OCI-LY1 (cell line): ENCODE measurements at regions not wholly inside any gene's neighbourhood (a gene's known extent, or its start where the extent isn't known, plus 50 kb on each side); places are given as distances from the start of the nearest gene placed in this dataset.

Source experiments
- H2AFZ ChIP-seq: fragments of 200-600 bp; sonication (generic), shearing (Covaris generic); 2 replicates; pipeline ENCODE4 v1.6.0; 2014; ENCODE audit warnings: antibody characterized with exemption, mild to moderate bottlenecking, low read length
- H3F3A ChIP-seq: fragments of 200-600 bp; sonication (generic), shearing (Covaris generic); 2 replicates; pipeline ENCODE4 v1.6.0; 2014; ENCODE audit warnings: mild to moderate bottlenecking, antibody characterized with exemption, low read length, moderate library complexity; ENCODE audit not compliant: insufficient read depth
- H3K27ac ChIP-seq: fragments of 200-600 bp; sonication (generic); 2 replicates; pipeline ENCODE4 v1.5.1; 2014; ENCODE audit warnings: low read length, mixed run types, mild to moderate bottlenecking, low read depth; ENCODE audit not compliant: poor library complexity, severe bottlenecking
- H3K27me3 ChIP-seq: fragments of 200-600 bp; sonication (generic); 2 replicates; pipeline ENCODE4 v1.6.0; 2014; ENCODE audit warnings: antibody characterized with exemption, mild to moderate bottlenecking, low read length, moderate library complexity; ENCODE audit not compliant: insufficient read depth
- H3K36me3 ChIP-seq: fragments of 200-600 bp; sonication (generic); 2 replicates; pipeline ENCODE4 v1.6.1; 2014; ENCODE audit warnings: mild to moderate bottlenecking, antibody characterized with exemption, low read length, moderate library complexity, mixed read lengths; ENCODE audit not compliant: insufficient read depth
- H3K4me1 ChIP-seq: fragments of 200-600 bp; sonication (generic); 2 replicates; pipeline ENCODE4 v1.5.1; 2014; ENCODE audit warnings: mild to moderate bottlenecking, low read length, moderate library complexity; ENCODE audit not compliant: insufficient read depth, severe bottlenecking
- H3K4me2 ChIP-seq: fragments of 200-600 bp; sonication (generic), shearing (Covaris generic); 2 replicates; pipeline ENCODE4 v1.6.1; 2014; ENCODE audit warnings: low read length
- H3K4me3 ChIP-seq: fragments of 200-600 bp; sonication (generic); 2 replicates; pipeline ENCODE4 v1.5.1; 2014; ENCODE audit warnings: low read length, low read depth, mild to moderate bottlenecking, mixed read lengths; ENCODE audit not compliant: poor library complexity, severe bottlenecking
- H3K79me2 ChIP-seq: fragments of 200-600 bp; shearing (Covaris generic); 2 replicates; pipeline ENCODE4 v1.6.1; 2016; ENCODE audit warnings: mixed run types, low read length, mixed read lengths; ENCODE audit not compliant: insufficient read depth
- H3K9ac ChIP-seq: fragments of 200-600 bp; sonication (generic), shearing (Covaris generic); 2 replicates; pipeline ENCODE4 v1.6.1; 2014; ENCODE audit warnings: mild to moderate bottlenecking, low read length, mixed read lengths
- H3K9me2 ChIP-seq: fragments of 200-600 bp; sonication (generic), shearing (Covaris generic); 2 replicates; pipeline ENCODE4 v1.6.1; 2014; ENCODE audit warnings: low read depth, mild to moderate bottlenecking, low read length, mixed read lengths
- H3K9me3 ChIP-seq: fragments of 200-600 bp; shearing (Covaris generic); 2 replicates; pipeline ENCODE4 v1.6.1; 2014; ENCODE audit warnings: low read length, mixed read lengths
- H4K20me1 ChIP-seq: fragments of 200-600 bp; sonication (generic), shearing (Covaris generic); 2 replicates; pipeline ENCODE4 v1.6.0; 2016; ENCODE audit warnings: mild to moderate bottlenecking, low read length; ENCODE audit not compliant: insufficient read depth
- CTCF ChIP-seq: fragments of 200-600 bp; sonication (generic), shearing (Covaris generic); IDR thresholded peaks from 2 replicates; pipeline ENCODE4 v1.5.1; 2017; ENCODE audit warnings: mild to moderate bottlenecking, antibody characterized with exemption, low read length, moderate library complexity, mixed read lengths
- EZH2 ChIP-seq: fragments of 200-600 bp; sonication (generic), shearing (Covaris generic); IDR thresholded peaks from 2 replicates; pipeline ENCODE4 v1.8.0; 2017; ENCODE audit warnings: borderline replicate concordance, mixed run types, mild to moderate bottlenecking, antibody characterized with exemption, low read length, moderate library complexity, mixed read lengths

DNA sequence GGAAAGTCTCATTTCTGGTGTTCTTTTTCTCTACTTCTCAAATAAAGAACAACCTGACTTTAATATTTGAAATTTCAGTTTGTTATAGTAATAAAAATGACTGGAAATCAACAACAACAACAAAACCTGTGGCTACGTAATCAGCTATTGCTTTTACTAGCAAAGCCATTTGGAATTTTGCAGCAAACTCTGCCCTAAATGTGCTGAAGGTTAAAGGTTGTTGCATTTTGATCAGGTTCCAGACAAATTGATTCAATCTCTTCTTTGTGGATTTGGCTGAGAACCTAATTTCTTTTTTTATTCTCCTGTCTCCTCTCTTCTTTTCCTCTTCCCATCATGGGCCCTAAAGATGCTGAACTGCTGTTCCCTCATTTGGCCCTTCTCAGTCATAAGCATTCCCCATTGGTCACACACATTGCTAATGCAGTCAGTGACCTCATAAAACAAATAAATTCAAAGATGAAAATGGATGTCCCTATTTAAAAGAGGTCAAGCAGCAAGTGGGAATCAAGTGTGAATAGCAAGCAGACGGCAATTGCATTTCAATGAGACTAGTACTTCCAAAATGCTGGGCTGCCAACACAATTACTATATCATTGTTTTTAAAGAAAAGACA is 795.1 kb upstream of the CDH8 start:
- Histone ChIP-seq H3K9me2 (no peaks in the 10 kb centered on the region), H3K4me1 (no peaks in the 10 kb centered on the region), H3K4me2 (no peak overlapping the region), H3K79me2 (no peaks in the 10 kb centered on the region), H4K20me1 (no peaks in the 10 kb centered on the region), H3K9me3 (no peaks in the 10 kb centered on the region), H3K27me3 (no peaks in the 10 kb centered on the region), H3K4me3 (no peak overlapping the region), H2AFZ (no peak overlapping the region), H3K27ac (no peak overlapping the region), H3K9ac (no peak overlapping the region), H3F3A (no peaks in the 10 kb centered on the region), H3K36me3 (no peaks in the 10 kb centered on the region)
- no peak for TF ChIP-seq EZH2
- TF ChIP-seq CTCF, result no peak

DNA sequence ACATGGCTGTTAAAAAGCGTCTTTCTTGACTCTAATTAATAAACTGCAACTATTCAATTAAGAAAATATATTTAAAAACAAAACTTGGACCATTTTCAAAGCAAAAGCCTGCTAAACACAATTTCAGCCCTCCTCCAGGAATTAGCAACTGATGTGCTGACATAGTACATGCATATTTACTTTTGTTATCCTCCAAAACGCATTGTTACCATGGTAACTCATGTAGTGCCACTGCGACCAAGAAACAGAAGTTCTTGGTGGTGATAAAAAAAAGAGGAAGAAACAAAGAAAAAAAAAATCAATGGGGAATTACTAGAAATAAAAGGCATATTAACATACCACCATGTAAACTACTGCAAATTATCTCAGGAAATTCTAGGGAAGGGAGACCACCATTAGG is 793.4 kb upstream of the CDH8 start:
- Histone ChIP-seq H3K4me2 (no peak overlapping the region), H3K9me2 (no peaks in the 10 kb centered on the region), H3F3A (no peaks in the 10 kb centered on the region), H4K20me1 (no peaks in the 10 kb centered on the region), H3K27ac (no peak overlapping the region), H3K9ac (no peak overlapping the region), H3K27me3 (no peaks in the 10 kb centered on the region), H3K9me3 (no peaks in the 10 kb centered on the region), H2AFZ (no peak overlapping the region), H3K4me1 (no peaks in the 10 kb centered on the region), H3K4me3 (no peak overlapping the region), H3K79me2 (no peaks in the 10 kb centered on the region), H3K36me3 (no peaks in the 10 kb centered on the region)
- TF ChIP-seq EZH2 (no peak), CTCF (no peak)

DNA sequence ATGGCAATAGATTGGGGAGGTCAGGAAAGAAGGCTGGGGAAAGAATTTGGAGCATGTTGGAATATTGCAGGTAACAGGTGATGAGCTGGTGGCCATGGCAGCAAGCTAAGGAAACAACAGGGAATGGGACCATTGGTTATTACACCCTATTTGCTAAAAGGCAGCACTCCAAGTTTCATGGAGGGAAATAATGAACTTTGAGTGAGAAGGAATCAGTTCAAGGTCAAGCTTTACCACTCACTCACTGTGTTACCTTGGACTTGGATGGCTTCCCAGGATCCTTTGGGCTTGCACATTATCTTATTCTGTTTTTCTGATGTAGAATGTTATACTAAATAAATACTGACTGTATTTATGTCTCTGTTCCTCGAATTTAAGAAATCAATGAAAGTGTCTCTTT is 792.8 kb upstream of the CDH8 start:
- Histone ChIP-seq H3K9me2 (no peaks in the 10 kb centered on the region), H3K9me3 (no peaks in the 10 kb centered on the region), H3K4me3 (no peak overlapping the region), H3K4me1 (no peaks in the 10 kb centered on the region), H3K9ac (no peak overlapping the region), H3F3A (no peaks in the 10 kb centered on the region), H3K27me3 (no peaks in the 10 kb centered on the region), H3K27ac (no peak overlapping the region), H3K79me2 (no peaks in the 10 kb centered on the region), H2AFZ (no peak overlapping the region), H3K36me3 (no peaks in the 10 kb centered on the region), H3K4me2 (no peak overlapping the region), H4K20me1 (no peaks in the 10 kb centered on the region)
- TF ChIP-seq EZH2 (no peak), CTCF (no peak)
